ENCODE measurements at regions not wholly inside any gene's neighbourhood (a gene's known extent, or its start where the extent isn't known, plus 50 kb on each side); places are given as distances from the start of the nearest gene placed in this dataset.

DNA sequence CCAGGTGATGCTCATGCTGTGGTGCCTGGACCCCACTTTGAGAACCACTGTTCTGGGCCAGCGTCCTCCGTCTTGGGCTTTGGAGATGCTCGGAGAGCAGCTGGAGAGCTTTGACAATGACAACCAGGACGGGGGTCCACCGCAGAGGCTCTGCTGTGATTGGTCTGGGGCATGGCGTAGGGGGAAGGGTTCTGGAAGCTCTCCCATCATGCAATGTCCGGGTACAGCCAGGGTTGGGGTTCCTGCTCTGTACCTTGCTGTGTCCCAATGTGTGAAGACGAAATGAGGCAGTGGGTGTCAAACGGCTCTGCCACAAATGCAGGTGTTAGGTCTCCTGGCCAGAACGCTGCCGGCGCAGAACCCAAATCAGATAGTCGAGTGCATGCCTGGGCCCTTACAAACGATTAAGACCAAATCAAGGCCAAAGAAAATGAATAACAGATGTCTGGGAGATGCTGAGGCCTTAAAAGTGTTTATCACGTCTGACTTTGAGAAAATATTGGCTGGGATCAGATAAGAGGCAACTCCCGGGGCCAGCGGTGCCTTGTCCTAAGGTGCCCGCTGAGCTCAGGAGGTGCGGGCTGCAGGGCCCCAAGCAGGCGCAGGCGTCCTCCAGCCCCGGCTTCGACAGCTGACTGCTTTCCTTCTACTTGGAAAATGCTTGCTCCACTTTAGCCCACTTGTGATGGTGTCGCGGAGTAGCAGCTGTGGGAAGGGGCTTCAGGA lies 117.2 kb downstream of the VAPA start:
- no peak for DNase-seq (ENCODE audit: low spot score)
- in situ Hi-C loops (cut with HindIII; ENCODE audit: low sequenced_read_pairs), result no loop called here

DNA sequence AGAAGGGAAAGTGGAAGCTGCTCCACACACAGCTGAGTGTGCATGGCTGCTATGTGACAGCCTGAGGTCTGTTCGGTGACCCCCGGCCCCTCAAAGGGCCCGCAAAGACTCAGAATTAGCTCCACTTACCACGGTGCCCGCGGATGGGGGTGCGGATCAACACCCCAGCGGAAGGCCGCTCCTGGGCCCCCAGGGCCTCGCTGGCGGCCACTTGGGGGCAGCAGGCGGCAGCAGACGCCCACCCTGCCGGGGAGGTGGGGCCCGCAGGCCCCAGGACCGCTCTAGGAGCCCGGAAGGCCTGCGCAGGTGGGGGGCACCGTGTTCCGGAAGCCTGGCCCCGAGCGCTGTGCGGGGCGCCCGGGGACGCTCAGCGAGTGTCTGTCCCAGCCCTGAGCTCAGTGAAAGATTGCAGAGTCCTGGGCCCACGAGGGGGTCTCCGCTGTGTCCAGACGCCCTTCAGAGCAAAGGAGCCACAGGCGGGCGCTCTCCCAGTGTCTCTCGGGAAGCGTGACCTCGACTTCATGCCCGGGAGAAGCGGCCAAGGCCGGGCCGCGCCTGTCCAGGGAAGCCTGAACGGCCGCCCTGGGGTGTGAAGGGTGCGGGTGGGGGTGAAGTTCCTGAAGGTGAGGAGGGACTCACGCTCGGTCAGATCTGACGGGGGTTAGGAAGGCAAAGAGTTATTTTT lies 118.7 kb downstream of the VAPA start:
- DNase-seq (ENCODE audit: low spot score), result no peak
- in situ Hi-C loops (cut with HindIII; ENCODE audit: low sequenced_read_pairs), result no loop called here

DNA sequence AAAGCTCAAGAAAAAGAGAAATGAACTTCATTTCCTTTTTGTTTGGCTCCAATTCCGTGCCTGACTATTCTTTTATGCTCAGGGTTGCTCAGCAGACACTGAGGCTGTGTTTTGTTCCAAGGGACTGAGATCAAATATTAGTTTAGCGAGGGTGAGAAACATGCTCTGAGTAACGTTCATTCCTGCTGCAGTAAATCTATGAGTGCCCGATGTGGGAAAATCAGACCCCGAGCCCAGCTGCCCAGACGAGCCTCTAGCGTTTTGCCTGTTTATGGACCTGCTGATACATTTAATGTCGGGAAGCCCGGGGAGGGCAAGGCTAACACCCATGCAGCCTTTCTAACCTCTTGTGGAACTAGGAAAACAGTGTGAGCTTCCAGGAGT lies 119.2 kb downstream of the VAPA start:
- DNase-seq (ENCODE audit: low spot score), result no peak
- in situ Hi-C loops (cut with HindIII; ENCODE audit: low sequenced_read_pairs), result no loop called here

DNA sequence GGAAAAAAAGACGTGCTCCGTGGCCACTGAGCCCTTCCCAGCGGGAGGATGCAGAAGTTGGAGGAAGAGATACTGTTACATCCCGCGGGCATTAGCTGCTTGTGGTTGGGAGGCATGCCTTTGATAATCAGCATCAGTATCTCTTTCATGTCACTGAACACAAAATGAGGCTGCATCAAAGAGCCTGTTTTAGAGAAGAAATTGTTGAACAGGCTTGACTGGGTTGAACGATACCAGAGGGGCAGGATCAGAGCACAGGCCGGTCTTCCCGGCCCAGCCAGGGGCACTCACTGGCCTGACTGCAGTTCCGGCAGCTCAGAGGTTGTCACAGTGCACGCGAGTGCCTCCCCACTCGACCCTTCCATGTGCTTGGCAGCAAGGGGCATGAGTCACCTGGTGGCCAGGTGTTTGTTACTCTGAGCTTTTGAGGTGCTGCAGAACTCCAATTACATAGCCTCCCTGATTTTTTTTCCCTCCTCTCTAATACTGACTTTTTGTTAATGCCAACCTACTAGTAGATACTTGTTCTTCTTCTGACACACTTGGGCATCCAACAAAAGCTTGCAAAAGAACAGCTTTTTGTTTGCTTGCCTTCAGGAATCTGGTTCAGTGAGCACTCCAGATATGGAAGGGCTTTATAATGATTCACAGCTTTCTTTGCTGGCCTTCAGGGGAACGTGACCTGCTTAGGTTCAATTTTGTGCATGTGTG lies 121.6 kb downstream of the VAPA start:
- in situ Hi-C loops (cut with HindIII; ENCODE audit: low sequenced_read_pairs), result no loop called here
- no peak for DNase-seq (ENCODE audit: low spot score)

DNA sequence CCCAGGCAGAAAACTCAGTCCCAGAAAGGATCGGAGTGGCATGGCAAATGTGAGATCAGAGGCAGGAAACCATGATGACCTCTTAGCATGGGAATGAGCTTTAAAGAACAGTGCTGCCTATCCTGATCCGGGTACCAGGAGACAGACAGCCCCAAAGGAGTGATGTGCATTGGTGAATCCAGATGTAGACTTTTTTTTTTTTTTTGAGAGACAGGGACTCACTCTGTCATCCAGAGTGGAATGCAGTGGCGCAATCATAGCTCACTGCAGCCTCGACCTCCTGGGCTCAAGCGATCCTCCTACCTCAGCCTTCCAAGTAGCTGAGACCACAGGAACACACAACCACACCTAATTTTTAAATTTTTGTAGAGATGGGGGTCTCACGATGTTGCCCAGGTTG lies 122.7 kb downstream of the VAPA start:
- in situ Hi-C loops (cut with HindIII; ENCODE audit: low sequenced_read_pairs), result no loop called here
- DNase-seq (ENCODE audit: low spot score), result no peak

DNA sequence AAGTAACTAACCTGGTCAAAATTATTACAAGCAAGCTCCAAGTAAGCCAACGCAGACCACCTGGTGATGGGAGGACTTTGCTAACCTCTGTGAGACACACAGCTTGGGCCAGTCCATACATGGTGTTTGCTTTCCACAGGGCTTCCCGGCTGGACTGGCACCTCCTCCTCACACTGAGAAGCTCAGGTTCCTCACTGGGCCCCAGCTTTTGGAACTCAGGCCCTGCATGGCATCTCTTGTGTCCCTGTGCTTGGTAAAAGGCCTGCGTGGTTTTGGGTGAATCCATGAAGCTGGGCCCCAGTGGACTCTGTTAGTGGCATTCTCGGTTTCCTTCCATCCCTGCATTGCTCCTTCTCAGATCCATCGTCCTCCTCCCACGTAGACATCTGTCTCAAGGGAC lies 123.4 kb downstream of the VAPA start:
- DNase-seq (ENCODE audit: low spot score), result no peak
- in situ Hi-C loops (cut with HindIII; ENCODE audit: low sequenced_read_pairs), result no loop called here

DNA sequence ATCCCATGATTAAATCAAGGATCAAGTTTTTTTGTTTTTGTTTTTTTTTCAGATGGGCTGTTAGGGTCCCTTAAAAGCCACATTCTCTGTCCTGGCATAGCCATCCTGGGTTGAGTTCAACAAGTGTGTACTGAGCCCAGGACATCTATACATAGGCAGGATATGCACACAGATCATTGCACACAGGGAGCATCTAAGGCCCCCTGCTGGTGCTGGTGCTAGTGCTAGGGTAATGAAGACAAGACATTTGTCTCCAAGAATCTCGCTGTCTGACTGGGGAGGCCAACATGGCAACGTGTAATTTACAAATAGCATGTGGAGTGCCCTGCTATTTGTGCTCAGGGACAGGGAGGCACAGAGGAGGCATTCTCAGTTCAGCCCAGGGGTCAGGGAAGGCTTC lies 124.5 kb downstream of the VAPA start:
- DNase-seq (ENCODE audit: low spot score), result no peak
- in situ Hi-C loops (cut with HindIII; ENCODE audit: low sequenced_read_pairs), result no loop called here

DNA sequence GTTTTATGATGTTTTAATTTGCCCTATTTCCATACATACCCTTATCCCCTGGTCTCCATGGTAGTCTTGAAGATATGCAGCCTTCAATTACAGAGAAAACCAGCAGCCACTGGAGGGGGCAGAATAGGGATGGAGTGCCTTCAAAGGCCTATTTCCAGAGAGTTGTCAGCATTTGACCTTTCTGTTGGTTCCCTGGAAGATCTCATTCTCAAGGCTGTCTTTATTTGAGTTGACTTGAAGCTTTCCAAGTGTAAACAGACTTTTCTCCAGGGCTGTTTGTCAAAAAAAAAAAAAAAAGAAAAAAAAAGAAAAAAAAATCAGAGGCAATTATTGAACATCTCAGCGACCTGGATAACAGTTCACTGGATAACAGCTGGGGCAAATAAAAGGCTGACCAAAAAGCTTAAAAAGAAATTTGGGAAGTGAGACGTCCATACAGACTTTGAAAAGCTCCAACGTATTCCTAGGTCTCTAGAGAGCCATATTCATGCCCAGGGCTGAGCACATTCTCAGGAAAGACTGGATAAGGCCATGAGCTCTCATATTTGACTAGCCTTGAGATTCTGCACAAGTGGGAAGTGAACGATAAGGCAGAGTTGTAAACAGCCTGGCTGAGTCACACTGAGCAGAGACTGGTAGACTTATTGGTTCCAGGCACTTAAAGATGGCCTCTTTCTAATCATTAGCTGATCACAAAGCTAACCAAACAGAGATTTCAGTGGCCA lies 126.6 kb downstream of the VAPA start:
- no peak for DNase-seq (ENCODE audit: low spot score)
- in situ Hi-C loops (cut with HindIII; ENCODE audit: low sequenced_read_pairs), result no loop called here

DNA sequence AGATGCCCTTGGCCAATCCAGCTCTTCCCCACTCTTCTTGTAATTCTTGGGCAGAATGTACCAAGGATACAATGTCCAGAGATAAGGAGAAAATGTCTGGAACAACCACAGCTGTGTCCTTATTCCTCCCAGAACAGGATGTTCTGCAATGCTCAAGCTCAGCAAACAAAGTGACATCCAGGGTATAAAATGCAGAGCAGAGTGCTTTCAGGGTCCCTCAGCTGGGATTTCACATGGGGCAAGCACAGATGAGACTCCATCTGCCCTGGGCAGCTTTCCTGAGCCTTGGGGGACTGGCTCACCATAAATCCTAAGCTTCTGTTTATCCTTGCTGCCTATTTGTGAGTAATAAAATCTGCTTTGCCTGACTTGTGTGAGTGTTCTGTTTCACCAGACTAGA lies 127.4 kb downstream of the VAPA start:
- DNase-seq (ENCODE audit: low spot score), result no peak
- in situ Hi-C loops (cut with HindIII; ENCODE audit: low sequenced_read_pairs), result no loop called here

DNA sequence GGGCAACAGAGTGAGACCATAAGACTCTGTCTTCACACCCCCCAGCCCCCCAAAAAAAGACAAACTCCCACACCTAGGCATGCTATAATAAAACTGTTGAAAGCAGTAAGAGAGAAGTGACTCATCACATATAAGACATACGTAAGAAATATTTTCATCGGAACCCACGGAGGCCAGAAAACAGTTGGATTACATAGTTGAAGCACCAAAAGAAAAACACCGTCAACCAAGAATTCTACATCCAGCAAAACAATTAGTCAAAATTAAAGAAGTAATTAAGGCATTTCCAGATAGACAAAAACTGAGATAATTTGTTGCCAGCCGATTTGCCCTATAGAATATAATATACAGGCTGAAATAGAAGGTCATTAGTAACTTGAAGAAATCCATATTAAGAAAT lies 128.7 kb downstream of the VAPA start:
- in situ Hi-C loops (cut with HindIII; ENCODE audit: low sequenced_read_pairs), result no loop called here
- DNase-seq (ENCODE audit: low spot score), result no peak

DNA sequence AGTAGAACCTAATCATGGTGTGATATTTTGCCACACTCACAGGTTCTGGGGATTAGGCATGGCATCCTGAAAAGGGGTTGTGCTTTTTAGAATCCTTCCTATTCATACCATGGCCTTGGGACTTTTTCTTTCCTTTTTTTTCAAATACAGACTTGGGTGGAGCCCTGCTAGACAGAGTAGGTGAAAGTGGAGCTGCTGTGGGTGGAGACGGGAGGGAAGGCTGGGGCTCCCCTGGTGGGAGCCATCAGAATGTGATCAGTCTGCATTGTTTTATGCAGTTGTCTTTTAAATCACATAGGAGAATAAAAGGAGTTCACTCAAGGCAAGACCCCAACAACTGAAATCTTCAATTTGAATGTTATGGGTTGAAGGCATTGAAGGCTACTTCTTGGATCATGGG lies 130.2 kb downstream of the VAPA start:
- no peak for DNase-seq (ENCODE audit: low spot score)

DNA sequence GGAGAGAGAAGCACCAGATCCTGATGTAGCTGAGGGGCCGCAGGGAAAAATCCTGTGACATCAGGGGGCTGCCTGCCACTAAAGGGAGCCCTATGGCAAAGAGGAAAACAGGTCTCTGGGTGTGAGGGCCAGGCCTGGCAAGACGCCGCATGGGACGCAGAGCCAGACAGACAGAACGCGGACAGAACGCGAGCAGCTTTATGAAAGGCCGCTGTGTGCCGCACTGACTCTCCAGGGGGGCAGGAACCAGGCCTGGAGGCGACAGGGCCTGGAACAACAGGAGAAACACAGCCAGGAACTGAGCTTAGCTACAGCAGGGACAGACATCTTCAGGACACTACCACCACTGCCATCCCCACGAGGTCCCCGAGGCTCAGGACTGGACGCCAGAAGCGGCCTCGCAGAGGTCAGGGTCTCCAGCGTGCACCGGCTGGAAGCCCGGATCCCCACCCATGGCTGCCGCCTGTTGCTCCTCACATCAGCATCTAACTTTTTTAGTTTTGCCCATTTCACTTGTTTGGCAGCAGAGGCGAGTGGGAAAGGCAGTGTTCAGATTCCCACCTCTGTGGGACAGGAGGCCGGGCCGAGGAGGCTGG lies 131.6 kb downstream of the VAPA start:
- in situ Hi-C loops (cut with HindIII; ENCODE audit: low sequenced_read_pairs), result no loop called here
- no peak for DNase-seq (ENCODE audit: low spot score)

More for the DNA sequence above, 130.2 kb downstream of the VAPA start:
- in situ Hi-C loops (cut with HindIII; ENCODE audit: low sequenced_read_pairs), result no loop called here

DNA sequence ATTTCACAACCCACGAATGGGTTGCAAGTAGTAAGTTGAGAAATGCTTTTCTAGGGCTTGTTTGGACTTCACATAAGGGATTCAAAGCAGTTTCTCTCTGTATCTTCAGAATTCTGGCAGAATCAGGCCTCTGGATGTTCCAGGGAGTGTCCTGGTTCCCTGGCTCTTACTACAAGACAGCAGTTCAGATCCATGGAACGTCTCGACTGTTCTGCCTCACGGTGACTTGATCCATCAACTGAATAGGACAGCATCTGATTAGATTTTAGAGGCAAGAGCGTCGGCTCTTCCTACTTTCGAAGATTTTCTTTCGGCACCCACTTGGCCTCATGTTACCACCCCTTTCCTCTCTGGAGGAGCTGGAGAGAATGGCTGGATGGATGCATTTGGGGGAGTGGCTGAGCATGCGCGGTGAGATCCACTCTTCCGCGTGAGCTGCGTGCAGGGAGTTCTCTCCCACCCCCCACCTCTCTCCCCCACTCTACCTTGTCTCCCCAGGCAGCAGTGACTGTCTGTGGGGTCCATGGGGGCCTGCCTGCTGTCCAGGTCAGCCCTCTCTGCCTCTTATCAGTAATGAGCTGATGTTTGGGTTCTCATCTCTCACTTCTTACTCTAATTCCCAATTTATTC lies 132.5 kb downstream of the VAPA start:
- in situ Hi-C loops (cut with HindIII; ENCODE audit: low sequenced_read_pairs), result no loop called here
- DNase-seq (ENCODE audit: low spot score), result no peak

DNA sequence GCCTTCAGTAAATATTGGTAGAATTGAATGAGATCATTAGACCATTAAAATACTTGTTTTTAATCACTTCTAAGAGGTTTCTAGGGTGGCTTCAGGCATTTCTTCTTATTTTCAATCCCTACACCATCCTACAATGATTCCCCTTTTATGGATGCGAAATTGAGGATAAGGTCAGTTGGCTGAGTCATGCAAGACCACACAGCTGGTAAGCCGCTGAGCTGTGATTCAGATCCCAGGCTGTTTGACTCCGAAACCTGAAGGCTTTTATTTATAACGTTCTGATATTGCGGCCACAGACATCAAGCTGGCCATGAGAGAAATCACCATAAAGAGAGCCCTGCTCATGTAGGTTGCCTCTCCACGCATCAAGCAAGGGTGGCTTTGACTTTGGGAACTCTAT lies 133.4 kb downstream of the VAPA start:
- in situ Hi-C loops (cut with HindIII; ENCODE audit: low sequenced_read_pairs), result no loop called here
- DNase-seq (ENCODE audit: low spot score), result no peak

DNA sequence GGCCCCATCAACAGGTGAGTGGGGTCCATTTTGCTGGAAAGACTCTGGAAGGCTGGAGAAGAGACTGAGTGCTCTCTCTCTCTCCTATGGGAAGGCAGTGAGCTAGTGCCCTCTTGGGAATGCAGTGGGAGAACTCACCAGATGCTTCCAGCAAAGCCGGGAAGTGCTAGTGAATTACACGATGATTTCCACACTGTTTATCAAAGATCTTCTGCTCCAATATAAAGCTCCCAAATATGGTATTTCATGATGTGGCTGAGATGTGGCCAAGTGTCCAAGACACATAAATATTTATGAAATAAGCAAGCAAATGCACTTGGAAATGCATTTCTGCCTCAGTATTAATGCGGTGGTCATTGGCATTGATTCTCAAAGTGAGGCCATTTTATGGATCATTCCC lies 135.9 kb downstream of the VAPA start:
- in situ Hi-C loops (cut with HindIII; ENCODE audit: low sequenced_read_pairs), result no loop called here
- DNase-seq (ENCODE audit: low spot score), result no peak

DNA sequence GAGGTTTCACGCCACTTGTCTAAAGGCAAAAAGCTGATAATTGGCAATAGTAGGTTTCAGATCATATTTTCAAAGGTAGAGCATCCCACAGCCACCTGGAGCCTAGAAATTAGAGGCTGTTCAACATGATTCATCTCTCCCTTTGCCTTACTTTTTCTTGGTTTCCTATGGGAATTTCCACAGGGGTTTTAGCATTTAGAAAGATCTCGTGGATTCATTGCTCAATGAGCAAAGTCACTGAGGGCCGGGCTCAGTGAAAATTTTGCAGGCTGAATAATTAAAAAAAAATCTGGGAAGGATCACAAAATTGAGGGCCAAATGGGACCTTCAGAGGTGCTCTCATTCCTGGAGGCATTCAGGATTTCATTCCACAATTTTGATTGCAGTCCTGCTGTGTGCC lies 137.1 kb downstream of the VAPA start:
- in situ Hi-C loops (cut with HindIII; ENCODE audit: low sequenced_read_pairs), result no loop called here
- no peak for DNase-seq (ENCODE audit: low spot score)

DNA sequence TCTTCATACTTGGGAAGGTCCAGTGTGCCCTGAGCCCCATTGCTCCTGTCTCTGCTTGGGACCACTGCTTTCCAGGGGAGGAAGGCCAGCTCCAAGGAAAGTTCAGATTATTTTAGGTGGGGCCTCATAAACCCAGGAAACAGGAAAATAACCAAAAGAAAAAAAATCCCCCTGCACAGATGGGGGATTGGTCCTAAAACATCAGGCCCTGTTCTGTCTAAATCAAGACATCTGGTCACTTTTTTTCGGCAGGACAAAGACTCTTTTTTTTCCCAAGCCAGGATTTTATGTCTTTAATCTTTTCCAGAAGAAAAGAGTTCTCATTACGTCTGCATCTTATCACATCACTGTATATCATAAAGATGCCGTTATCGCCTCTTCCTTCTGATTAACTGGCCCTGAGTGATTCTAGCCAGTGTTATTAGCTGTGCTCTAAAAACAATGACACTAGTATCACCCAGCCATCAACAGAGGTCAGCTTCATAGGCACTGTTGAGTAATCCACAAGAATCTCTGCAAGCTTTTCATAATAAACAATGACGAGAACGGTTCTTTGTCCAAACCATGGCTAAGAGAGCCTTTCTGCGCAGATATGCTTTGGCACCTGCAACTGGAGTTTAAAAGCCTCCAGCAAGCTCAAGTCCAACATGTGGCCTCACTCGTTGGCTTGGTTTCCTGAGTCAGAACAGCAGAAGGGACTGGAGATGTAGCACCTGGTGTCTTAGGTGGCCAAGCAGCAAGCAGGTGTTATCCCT lies 138.2 kb downstream of the VAPA start:
- DNase-seq (ENCODE audit: low spot score), result peak; percentile 3
- in situ Hi-C loops (cut with HindIII; ENCODE audit: low sequenced_read_pairs), result no loop called here

DNA sequence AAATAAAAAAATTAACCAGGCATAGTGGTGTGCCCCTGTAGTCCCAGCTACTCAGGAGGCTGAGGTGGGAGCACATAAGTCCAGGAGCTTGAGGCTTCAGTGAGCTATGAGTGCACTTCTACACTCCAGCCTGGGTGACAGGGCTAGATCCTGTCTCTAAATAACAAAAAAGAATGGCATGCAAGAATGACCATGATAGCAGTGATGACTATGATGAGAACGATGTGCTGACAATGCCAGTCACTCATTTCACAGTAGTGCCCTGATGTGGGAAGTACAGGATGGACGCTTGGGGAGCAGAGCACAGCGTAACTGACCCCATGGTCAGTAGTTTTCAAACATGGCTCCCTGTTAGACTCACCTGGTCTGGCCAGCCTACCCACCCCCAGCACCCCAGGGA lies 139.1 kb downstream of the VAPA start:
- in situ Hi-C loops (cut with HindIII; ENCODE audit: low sequenced_read_pairs), result no loop called here
- no peak for DNase-seq (ENCODE audit: low spot score)

DNA sequence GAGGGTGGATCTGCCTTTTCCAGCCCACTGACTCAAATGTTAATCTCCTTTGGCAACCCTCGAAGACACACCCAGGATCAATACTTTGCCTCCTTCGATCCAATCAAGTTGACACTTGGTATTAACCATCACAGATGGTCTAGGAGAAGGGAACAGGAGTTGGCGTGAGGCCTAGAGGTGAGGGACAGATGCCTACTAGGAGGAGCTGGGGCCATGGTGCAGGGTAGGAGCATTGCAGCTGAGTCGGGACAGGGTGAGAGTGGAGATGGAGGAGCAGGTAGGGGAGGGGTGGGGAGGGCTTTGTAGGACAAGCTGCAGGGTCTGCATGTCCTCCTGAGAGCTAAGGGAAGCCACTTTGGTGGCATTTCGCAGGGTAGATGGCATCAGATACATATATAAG lies 140.0 kb downstream of the VAPA start:
- in situ Hi-C loops (cut with HindIII; ENCODE audit: low sequenced_read_pairs), result no loop called here
- no peak for DNase-seq (ENCODE audit: low spot score)

Data from G401 (cell line).